Gastroesophageal sphincter (tissue), 4 donors: ENCODE measurements at regions not wholly inside any gene's neighbourhood (a gene's known extent, or its start where the extent isn't known, plus 50 kb on each side); places are given as distances from the start of the nearest gene placed in this dataset.

ENCODE experiments used
- ATAC-seq: fragments of 150-250 bp; one replicate; pipeline ENCODE4 v1.9.1; 2016; ENCODE audit warnings: mild to moderate bottlenecking, moderate library complexity
- H3K27ac ChIP-seq, 4 donors: fragments of 200-600 bp; sonication (generic) in 3 of 4; 1 replicate in 3 of 4; 2 replicates in 1 of 4; pipeline ENCODE4 v1.5.1; 2016 to 2019
- H3K27me3 ChIP-seq: fragments of 200-600 bp; sonication (generic); one replicate; pipeline ENCODE4 v1.5.1; 2019
- H3K36me3 ChIP-seq, 2 donors: fragments of 200-600 bp; sonication (generic); one replicate each; pipeline ENCODE4 v1.5.1; 2019; ENCODE audit warnings: control low read depth in 1 of 2
- H3K4me1 ChIP-seq, 3 donors: fragments of 200-600 bp; sonication (generic); 1 replicate in 2 of 3; 2 replicates in 1 of 3; pipeline ENCODE4 v1.5.1; 2016 to 2019; ENCODE audit warnings: control low read depth in 2 of 3
- H3K4me3 ChIP-seq, 2 donors: fragments of 200-600 bp; sonication (generic); one replicate each; pipeline ENCODE4 v1.5.1; 2019; ENCODE audit warnings: mild to moderate bottlenecking in 1 of 2, moderate library complexity in 1 of 2
- H3K9me3 ChIP-seq, 3 donors: fragments of 200-600 bp; sonication (generic); one replicate each; pipeline ENCODE4 v1.5.1; 2017 to 2019; ENCODE audit warnings: control low read depth in 2 of 3
- EP300 ChIP-seq: sonication (generic); formaldehyde crosslinking; IDR thresholded peaks from one replicate; pipeline ENCODE4 v1.6.1; 2017; ENCODE audit warnings: antibody characterized with exemption, mild to moderate bottlenecking
- POLR2A ChIP-seq, 2 donors: fragments of 450-650 bp; IDR thresholded peaks; one replicate each; pipeline ENCODE4 v1.6.1; 2017; ENCODE audit warnings: antibody characterized with exemption in 2 of 2, mild to moderate bottlenecking in 2 of 2, moderate library complexity in 1 of 2
- POLR2AphosphoS5 ChIP-seq: sonication (generic); formaldehyde crosslinking; IDR thresholded peaks from one replicate; pipeline ENCODE4 v1.6.1; 2017; ENCODE audit warnings: antibody characterized with exemption
- WGBS, 2 donors: methylation state at CpG; one replicate each; pipeline ENCODE4 v1.1.5; 2018; ENCODE audit warnings: low coverage in 1 of 2; 5-methylcytosine and 5-hydroxymethylcytosine counted together
- TF ChIP-seq, protein P1 (sequence below), 4 experiments: fragments of 200-600 bp in 2 of 4; fragments of 450-650 bp in 2 of 4; sonication (generic) in 1 of 4; IDR thresholded peaks; one replicate each; pipeline ENCODE4 v1.5.1; 2017 to 2019; ENCODE audit warnings: antibody characterized with exemption in 4 of 4, mild to moderate bottlenecking in 2 of 4, moderate library complexity in 2 of 4

GRCh38 chr5:110058175-110058574 is 368.4 kb downstream of the MAN2A1 start:
- no peaks in the 10 kb centered on the region for H3K27me3 ChIP-seq
- 27 to 79% methylated on average over 2 to 3 of the region's 4 CpGs for WGBS, 2 donors

GRCh38 chr5:110062246-110062645 is 372.5 kb downstream of the MAN2A1 start:
- H3K4me3 ChIP-seq, result no peak overlapping the region
- H3K4me1 ChIP-seq, result no peaks in the 10 kb centered on the region
- WGBS, 2 donors, result 72 to 91% methylated on average over 1 of the region's 1 CpG
- TF ChIP-seq, protein P1, sequence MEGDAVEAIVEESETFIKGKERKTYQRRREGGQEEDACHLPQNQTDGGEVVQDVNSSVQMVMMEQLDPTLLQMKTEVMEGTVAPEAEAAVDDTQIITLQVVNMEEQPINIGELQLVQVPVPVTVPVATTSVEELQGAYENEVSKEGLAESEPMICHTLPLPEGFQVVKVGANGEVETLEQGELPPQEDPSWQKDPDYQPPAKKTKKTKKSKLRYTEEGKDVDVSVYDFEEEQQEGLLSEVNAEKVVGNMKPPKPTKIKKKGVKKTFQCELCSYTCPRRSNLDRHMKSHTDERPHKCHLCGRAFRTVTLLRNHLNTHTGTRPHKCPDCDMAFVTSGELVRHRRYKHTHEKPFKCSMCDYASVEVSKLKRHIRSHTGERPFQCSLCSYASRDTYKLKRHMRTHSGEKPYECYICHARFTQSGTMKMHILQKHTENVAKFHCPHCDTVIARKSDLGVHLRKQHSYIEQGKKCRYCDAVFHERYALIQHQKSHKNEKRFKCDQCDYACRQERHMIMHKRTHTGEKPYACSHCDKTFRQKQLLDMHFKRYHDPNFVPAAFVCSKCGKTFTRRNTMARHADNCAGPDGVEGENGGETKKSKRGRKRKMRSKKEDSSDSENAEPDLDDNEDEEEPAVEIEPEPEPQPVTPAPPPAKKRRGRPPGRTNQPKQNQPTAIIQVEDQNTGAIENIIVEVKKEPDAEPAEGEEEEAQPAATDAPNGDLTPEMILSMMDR (IDR thresholded peaks at IDR 0.05), result no peak
- TF ChIP-seq POLR2AphosphoS5 (no peak), POLR2A (IDR thresholded peaks at IDR 0.05) (no peak), EP300 (no peak)
- no peaks in the 10 kb centered on the region for H3K27me3 ChIP-seq
- H3K9me3 ChIP-seq, result no peaks in the 10 kb centered on the region
- ATAC-seq, result no peak
- no peaks in the 10 kb centered on the region for H3K36me3 ChIP-seq
- H3K27ac ChIP-seq, result no peak overlapping the region

More at GRCh38 chr5:110058175-110058574, 368.4 kb downstream of the MAN2A1 start:
- Histone ChIP-seq H3K36me3 (no peaks in the 10 kb centered on the region), H3K4me1 (peaks cover 0 to 26% (median 0%) of the 10 kb centered on the region in 3 donors), H3K9me3 (no peaks in the 10 kb centered on the region), H3K4me3 (no peak overlapping the region), H3K27ac (no peak overlapping the region)
- ATAC-seq, result no peak
- TF ChIP-seq EP300, result no peak
- TF ChIP-seq, protein P1 (IDR thresholded peaks at IDR 0.05), result no peak

DNA sequence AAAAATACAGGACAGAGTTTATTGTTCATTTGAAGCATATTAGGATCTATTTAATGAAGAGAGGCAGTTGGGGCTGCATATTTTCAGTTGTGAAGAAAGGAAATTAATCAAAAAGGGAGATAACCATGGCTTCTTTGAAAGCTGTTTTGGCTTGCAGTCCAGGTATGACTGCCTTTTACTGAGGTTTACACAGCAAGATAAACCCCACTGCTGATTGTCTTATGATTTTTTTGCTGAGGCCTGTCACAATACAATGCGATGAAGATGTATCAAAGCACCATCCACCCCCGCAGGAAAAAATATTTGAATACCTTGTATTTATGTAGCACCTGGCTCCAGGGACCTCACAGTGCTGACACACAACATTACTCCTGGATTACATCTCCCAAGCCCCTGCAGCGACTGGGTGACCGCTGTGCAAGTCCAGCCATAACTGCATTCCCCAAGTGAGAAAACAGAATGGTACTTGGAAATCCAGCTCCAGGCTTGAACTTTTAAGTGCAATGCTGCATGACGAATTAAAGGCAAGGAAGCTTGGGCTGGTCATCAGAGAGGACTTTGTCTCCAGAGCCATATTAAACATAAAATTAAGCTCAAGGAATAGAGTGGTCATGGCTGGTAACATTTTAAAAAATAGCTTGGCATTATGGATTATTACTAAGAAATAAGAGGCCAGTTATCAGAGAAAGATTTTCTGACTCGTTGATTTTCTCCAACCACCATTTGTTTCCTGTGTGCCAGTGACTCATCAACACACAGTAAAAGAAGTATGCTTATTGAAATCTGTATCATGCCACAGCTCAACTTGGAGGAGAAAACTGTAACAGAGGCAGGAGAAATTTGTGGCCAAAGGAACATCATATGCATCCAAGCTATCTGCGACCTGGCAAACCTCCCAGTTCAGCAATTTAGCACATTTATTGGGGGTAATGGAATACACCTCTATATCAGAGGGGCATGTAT is 374.2 kb downstream of the MAN2A1 start:
- no peak for ATAC-seq
- no peaks in the 10 kb centered on the region for H3K4me1 ChIP-seq
- TF ChIP-seq EP300 (no peak), POLR2A (IDR thresholded peaks at IDR 0.05) (no peak), POLR2AphosphoS5 (no peak)
- TF ChIP-seq, protein P1 (IDR thresholded peaks at IDR 0.05), result no peak
- no peaks in the 10 kb centered on the region for H3K27me3 ChIP-seq
- H3K27ac ChIP-seq, result no peak overlapping the region
- no peaks in the 10 kb centered on the region for H3K36me3 ChIP-seq
- H3K4me3 ChIP-seq, result no peak overlapping the region
- H3K9me3 ChIP-seq, result peaks cover 0 to 14% (median 0%) of the 10 kb centered on the region in 3 donors
- 52 to 84% methylated on average over 5 of the region's 7 CpGs for WGBS, 2 donors

DNA sequence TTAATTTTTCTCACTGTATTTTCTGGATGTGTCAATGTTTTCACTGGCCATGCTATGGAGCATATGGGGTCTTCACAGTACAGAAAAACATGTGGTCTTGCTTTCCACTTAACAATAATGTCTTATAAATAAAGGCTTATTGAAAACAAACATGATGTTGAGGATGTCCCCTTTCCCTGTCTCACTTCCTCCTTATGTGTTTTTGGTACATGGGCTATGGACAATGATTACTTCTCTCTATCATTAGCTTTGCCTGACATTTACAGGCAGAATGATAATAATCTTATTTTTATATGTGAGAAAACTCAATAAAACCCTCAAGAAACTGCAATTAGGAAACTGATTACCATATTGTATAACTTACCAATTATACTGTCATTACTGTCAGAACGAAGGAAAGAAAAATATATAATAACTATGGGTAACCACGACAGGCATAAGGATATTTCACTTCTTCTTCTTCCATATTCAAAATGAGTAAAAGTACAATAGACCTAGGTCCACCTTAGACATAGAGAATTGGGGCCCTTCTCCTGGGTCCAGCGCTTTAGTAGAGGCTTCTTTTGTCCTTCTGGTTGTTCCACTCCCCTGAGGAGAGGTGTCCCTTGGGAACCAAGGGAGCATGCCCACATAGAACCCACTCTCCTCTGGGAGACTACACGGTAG is 375.0 kb downstream of the MAN2A1 start:
- peaks cover 0 to 14% (median 0%) of the 10 kb centered on the region in 3 donors for H3K9me3 ChIP-seq
- H3K4me1 ChIP-seq, result no peaks in the 10 kb centered on the region
- no peaks in the 10 kb centered on the region for H3K36me3 ChIP-seq
- WGBS, 2 donors, result 80 to 84% methylated on average over 3 of the region's 4 CpGs
- no peaks in the 10 kb centered on the region for H3K27me3 ChIP-seq
- H3K4me3 ChIP-seq, result no peak overlapping the region
- TF ChIP-seq POLR2AphosphoS5 (no peak), EP300 (no peak), POLR2A (IDR thresholded peaks at IDR 0.05) (no peak)
- TF ChIP-seq, protein P1 (IDR thresholded peaks at IDR 0.05), result no peak
- H3K27ac ChIP-seq, result no peak overlapping the region
- no peak for ATAC-seq
